ENCODE measurements at regions not wholly inside any gene's neighbourhood (a gene's known extent, or its start where the extent isn't known, plus 50 kb on each side); places are given as distances from the start of the nearest gene placed in this dataset.

- TF ChIP-seq CTCF (conservative IDR thresholded peaks at IDR 0.05; ENCODE audit: low read depth in 2 of 2): no peak
- no peak for TF ChIP-seq EZH2phosphoT487 (IDR thresholded peaks at IDR 0.05; ENCODE audit: unreplicated experiment)
- TF ChIP-seq POLR2AphosphoS5 (IDR thresholded peaks at IDR 0.05; ENCODE audit: low read depth): no peak
Observed at GRCh38 chr6:78476561-78476960, 390.8 kb upstream of the IRAK1BP1 start (continued).

GRCh38 chr6:78482801-78483552 is 384.4 kb upstream of the IRAK1BP1 start:
- ATAC-seq: no peak
- DNase-seq (ENCODE audit: low spot score): no peak
- no peaks in the 10 kb centered on the region for H4K20me1 ChIP-seq (replicated peaks; ENCODE audit: insufficient read depth)
- Mint-ChIP-seq H3K27me3 (ENCODE audit: insufficient read depth, low read depth, poor library complexity) (peaks cover 5% of the 10 kb centered on the region), H3K4me1 (no peaks in the 10 kb centered on the region), H3K9me3 (peaks cover 3% of the 10 kb centered on the region; the same call in 2 of the 3 replicates), H3K4me3 (no peak overlapping the region), H3K36me3 (ENCODE audit: low read depth) (no peaks in the 10 kb centered on the region), H3K27ac (no peak overlapping the region)
- no peaks in the 10 kb centered on the region for H3K4me1 ChIP-seq (ENCODE audit: insufficient read depth)
- H3K27me3 ChIP-seq (ENCODE audit: insufficient read depth): no peaks in the 10 kb centered on the region
- H3K79me2 ChIP-seq (replicated peaks; ENCODE audit: insufficient read depth): no peaks in the 10 kb centered on the region
- no peaks in the 10 kb centered on the region for H3F3A ChIP-seq (replicated peaks; ENCODE audit: low read depth)
- no peak for TF ChIP-seq POLR2AphosphoS5 (IDR thresholded peaks at IDR 0.05; ENCODE audit: low read depth)
- no peak overlapping the region for H3K27ac ChIP-seq (ENCODE audit: low read depth)
- H3K4me3 ChIP-seq: no peak overlapping the region
- no peaks in the 10 kb centered on the region for H3K36me3 ChIP-seq (ENCODE audit: insufficient read depth)
- no peak overlapping the region for H2AFZ ChIP-seq
- no peak overlapping the region for H3K4me2 ChIP-seq
- peaks cover 3% of the 10 kb centered on the region; the same call in 1 of the 2 replicates for H3K9me2 ChIP-seq (ENCODE audit: insufficient read depth)

GRCh38 chr6:78483553-78484197 is 383.7 kb upstream of the IRAK1BP1 start:
- Mint-ChIP-seq H3K9me3 (peaks cover 3% of the 10 kb centered on the region; the same call in 2 of the 3 replicates), H3K27me3 (ENCODE audit: insufficient read depth, low read depth, poor library complexity) (peaks cover 3% of the 10 kb centered on the region), H3K4me1 (no peaks in the 10 kb centered on the region), H3K27ac (no peak overlapping the region), H3K4me3 (no peak overlapping the region), H3K36me3 (ENCODE audit: low read depth) (no peaks in the 10 kb centered on the region)
- Histone ChIP-seq H3K4me2 (no peak overlapping the region), H3K9me2 (ENCODE audit: insufficient read depth) (peaks cover 3% of the 10 kb centered on the region; the same call in 1 of the 2 replicates), H2AFZ (no peak overlapping the region), H3K27ac (ENCODE audit: low read depth) (no peak overlapping the region), H3K79me2 (replicated peaks; ENCODE audit: insufficient read depth) (no peaks in the 10 kb centered on the region), H3K4me1 (ENCODE audit: insufficient read depth) (no peaks in the 10 kb centered on the region), H3K36me3 (ENCODE audit: insufficient read depth) (no peaks in the 10 kb centered on the region), H3F3A (replicated peaks; ENCODE audit: low read depth) (no peaks in the 10 kb centered on the region), H3K27me3 (ENCODE audit: insufficient read depth) (no peaks in the 10 kb centered on the region), H4K20me1 (replicated peaks; ENCODE audit: insufficient read depth) (no peaks in the 10 kb centered on the region), H3K4me3 (no peak overlapping the region)
- DNase-seq (ENCODE audit: low spot score) (no peak), ATAC-seq (no peak)
- TF ChIP-seq ZNF114 (CRISPR knock-in tag; IDR thresholded peaks at IDR 0.05): no peak
- no peak for TF ChIP-seq NANOG (IDR thresholded peaks at IDR 0.05; ENCODE audit: borderline replicate concordance)
- no peak for TF ChIP-seq CTCF (conservative IDR thresholded peaks at IDR 0.05; ENCODE audit: low read depth in 2 of 2)
- no peak for TF ChIP-seq STAT1 (IDR thresholded peaks at IDR 0.05; ENCODE audit: unreplicated experiment)
- TF ChIP-seq ZNF462 (CRISPR knock-in tag; IDR thresholded peaks at IDR 0.05): no peak
- no peak for TF ChIP-seq JUNB (IDR thresholded peaks at IDR 0.05; ENCODE audit: unreplicated experiment)

All from GM23338 (cell line).